Smooth muscle cell (in vitro differentiated cells): ENCODE measurements at regions not wholly inside any gene's neighbourhood (a gene's known extent, or its start where the extent isn't known, plus 50 kb on each side); places are given as distances from the start of the nearest gene placed in this dataset.

ENCODE experiments used
- DNase-seq: peaks from one replicate; lab custom pipeline; 2025; ENCODE audit not compliant: unreplicated experiment; lab: John Stamatoyannopoulos, UW
- H2AFZ ChIP-seq: fragments of 200-600 bp; sonication (generic); 2 replicates; pipeline ENCODE4 v1.6.0; 2016; ENCODE audit warnings: antibody characterized with exemption, low read depth, mild to moderate bottlenecking
- H3F3A ChIP-seq: fragments of 200-600 bp; sonication (generic); 2 replicates; pipeline ENCODE4 v1.6.0; 2017; ENCODE audit warnings: antibody characterized with exemption, low read depth
- H3K27ac ChIP-seq: fragments of 200-600 bp; sonication (generic); 2 replicates; pipeline ENCODE4 v1.5.1; 2016; ENCODE audit warnings: low read depth, mild to moderate bottlenecking
- H3K27me3 ChIP-seq: fragments of 200-600 bp; sonication (generic); 2 replicates; pipeline ENCODE4 v1.6.1; 2016; ENCODE audit warnings: low read depth, mild to moderate bottlenecking
- H3K36me3 ChIP-seq: fragments of 200-600 bp; sonication (generic); 2 replicates; pipeline ENCODE4 v1.5.1; 2016; ENCODE audit warnings: low read depth
- H3K4me1 ChIP-seq: fragments of 200-600 bp; sonication (generic); 2 replicates; pipeline ENCODE4 v1.5.1; 2016; ENCODE audit warnings: low read depth
- H3K4me2 ChIP-seq: fragments of 200-600 bp; sonication (generic); 2 replicates; pipeline ENCODE4 v1.6.0; 2016; ENCODE audit warnings: mild to moderate bottlenecking
- H3K4me3 ChIP-seq: fragments of 200-600 bp; sonication (generic); 2 replicates; pipeline ENCODE4 v1.5.1; 2016; ENCODE audit warnings: mild to moderate bottlenecking
- H3K79me2 ChIP-seq: fragments of 200-600 bp; sonication (generic); 2 replicates; pipeline ENCODE4 v1.6.0; 2016; ENCODE audit warnings: low read depth, mild to moderate bottlenecking
- H3K9ac ChIP-seq: fragments of 200-600 bp; sonication (generic); 2 replicates; pipeline ENCODE4 v1.6.0; 2016; ENCODE audit warnings: low read depth
- H3K9me3 ChIP-seq: fragments of 200-600 bp; sonication (generic); replicated peaks from 2 replicates; pipeline ENCODE4 v1.5.1; 2016; ENCODE audit warnings: low read depth
- H4K20me1 ChIP-seq: fragments of 200-600 bp; sonication (generic); 2 replicates; pipeline ENCODE4 v1.6.0; 2016; ENCODE audit warnings: low read depth
- WGBS: methylation state at CpG from one replicate; pipeline ENCODE4 v1.1.7; 2016; ENCODE audit warnings: low lambda C conversion rate; 5-methylcytosine and 5-hydroxymethylcytosine counted together
- TF ChIP-seq, protein P1 (sequence below): fragments of 200-600 bp; sonication (generic); IDR thresholded peaks from 2 replicates; pipeline ENCODE4 v1.5.1; 2017; ENCODE audit warnings: borderline replicate concordance, mild to moderate bottlenecking, antibody characterized with exemption; ENCODE audit not compliant: insufficient read depth, poor library complexity, severe bottlenecking

DNA sequence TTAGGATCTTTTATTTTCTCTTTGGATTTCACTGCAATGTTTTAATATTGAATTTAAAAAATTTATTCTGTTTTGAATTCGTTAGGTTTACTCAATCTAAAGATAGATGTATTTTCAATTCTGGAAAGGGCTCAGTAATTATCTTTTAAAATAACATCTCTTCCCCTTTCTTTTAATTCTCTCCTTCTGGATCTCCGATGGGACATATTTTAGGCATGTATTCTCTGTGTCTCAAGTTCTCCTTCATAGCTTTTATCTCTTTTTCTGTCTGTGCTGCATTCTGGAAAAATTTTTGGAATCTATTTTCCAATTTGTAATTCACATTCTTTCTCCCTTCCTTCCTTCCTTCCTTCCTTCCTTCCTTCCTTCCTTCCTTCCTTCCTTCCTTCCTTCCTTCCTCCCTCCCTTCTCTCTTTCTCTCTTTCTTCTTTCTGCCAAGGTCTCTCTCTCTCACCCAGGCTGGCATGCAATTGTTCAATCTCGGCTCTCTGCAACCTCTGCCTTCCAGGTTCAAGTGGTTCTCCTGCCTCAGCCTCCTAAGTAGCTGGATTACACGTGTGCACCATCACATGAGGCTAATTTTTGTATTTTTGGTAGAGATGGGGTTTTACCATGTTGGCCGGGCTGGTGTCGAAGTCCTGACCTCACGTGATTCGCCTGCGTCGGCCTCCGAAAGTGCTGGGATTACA is 98.5 kb upstream of the CTTNBP2 start:
- TF ChIP-seq, protein P1, sequence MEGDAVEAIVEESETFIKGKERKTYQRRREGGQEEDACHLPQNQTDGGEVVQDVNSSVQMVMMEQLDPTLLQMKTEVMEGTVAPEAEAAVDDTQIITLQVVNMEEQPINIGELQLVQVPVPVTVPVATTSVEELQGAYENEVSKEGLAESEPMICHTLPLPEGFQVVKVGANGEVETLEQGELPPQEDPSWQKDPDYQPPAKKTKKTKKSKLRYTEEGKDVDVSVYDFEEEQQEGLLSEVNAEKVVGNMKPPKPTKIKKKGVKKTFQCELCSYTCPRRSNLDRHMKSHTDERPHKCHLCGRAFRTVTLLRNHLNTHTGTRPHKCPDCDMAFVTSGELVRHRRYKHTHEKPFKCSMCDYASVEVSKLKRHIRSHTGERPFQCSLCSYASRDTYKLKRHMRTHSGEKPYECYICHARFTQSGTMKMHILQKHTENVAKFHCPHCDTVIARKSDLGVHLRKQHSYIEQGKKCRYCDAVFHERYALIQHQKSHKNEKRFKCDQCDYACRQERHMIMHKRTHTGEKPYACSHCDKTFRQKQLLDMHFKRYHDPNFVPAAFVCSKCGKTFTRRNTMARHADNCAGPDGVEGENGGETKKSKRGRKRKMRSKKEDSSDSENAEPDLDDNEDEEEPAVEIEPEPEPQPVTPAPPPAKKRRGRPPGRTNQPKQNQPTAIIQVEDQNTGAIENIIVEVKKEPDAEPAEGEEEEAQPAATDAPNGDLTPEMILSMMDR, result no peak
- H3K9me3 ChIP-seq, result no peaks in the 10 kb centered on the region
- no peak for DNase-seq
- no peaks in the 10 kb centered on the region for H4K20me1 ChIP-seq
- H3K79me2 ChIP-seq, result no peaks in the 10 kb centered on the region
- H3K27ac ChIP-seq, result no peak overlapping the region
- no peak overlapping the region for H2AFZ ChIP-seq
- 93% methylated on average over 11 of the region's 11 CpGs for WGBS
- H3K4me2 ChIP-seq, result no peak overlapping the region
- no peaks in the 10 kb centered on the region for H3K36me3 ChIP-seq
- H3K4me3 ChIP-seq, result no peak overlapping the region
- no peaks in the 10 kb centered on the region for H3K27me3 ChIP-seq
- no peak overlapping the region for H3K9ac ChIP-seq
- no peaks in the 10 kb centered on the region for H3F3A ChIP-seq
- H3K4me1 ChIP-seq, result no peaks in the 10 kb centered on the region

DNA sequence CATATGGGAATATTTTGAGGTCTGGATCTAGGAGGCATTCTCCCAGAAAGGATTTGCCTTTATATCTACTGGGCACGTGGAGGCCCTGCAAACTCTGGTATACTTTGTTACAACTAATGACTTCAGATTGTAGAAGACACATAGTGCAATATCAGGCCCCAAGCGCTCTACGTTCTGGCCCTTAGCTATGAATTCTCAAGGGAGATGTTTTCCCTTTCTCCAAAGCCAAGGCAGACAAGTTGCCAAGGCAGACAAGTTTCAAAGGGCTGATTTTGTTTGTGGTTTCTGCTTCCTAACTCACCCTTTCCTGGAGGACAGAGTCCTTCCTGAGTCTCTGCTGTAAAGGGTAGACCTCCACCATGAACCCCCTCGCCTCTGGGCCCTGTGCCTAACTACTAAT is 99.4 kb upstream of the CTTNBP2 start:
- H3K4me2 ChIP-seq, result no peak overlapping the region
- no peaks in the 10 kb centered on the region for H3F3A ChIP-seq
- no peak for DNase-seq
- no peak overlapping the region for H3K9ac ChIP-seq
- H2AFZ ChIP-seq, result no peak overlapping the region
- H3K9me3 ChIP-seq, result no peaks in the 10 kb centered on the region
- H3K79me2 ChIP-seq, result no peaks in the 10 kb centered on the region
- H3K27me3 ChIP-seq, result no peaks in the 10 kb centered on the region
- H3K27ac ChIP-seq, result no peak overlapping the region
- no peaks in the 10 kb centered on the region for H3K36me3 ChIP-seq
- no peaks in the 10 kb centered on the region for H4K20me1 ChIP-seq
- TF ChIP-seq, protein P1, result no peak
- WGBS, result 81% methylated on average over 4 of the region's 4 CpGs
- no peak overlapping the region for H3K4me3 ChIP-seq
- no peaks in the 10 kb centered on the region for H3K4me1 ChIP-seq

DNA sequence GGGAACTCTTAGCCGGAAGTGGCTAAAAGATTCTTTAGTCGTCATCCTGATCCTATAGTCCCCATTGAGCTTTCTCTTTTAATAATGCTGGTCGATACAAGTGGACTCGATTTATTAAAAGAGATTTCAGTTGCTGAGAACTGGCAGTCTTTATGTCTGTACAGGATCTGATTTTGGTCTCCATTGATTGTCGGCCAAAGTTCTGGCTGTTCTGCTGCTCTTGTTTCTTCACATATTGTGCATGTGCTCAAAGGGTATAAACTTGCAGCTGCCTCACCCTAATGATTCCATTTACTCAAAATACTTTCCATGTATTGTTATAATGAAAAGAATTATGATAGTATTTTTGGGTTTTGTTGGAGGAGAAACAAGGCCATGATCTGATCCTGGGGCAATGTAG is 100.7 kb upstream of the CTTNBP2 start:
- no peaks in the 10 kb centered on the region for H3K4me1 ChIP-seq

More for the DNA sequence above, 100.7 kb upstream of the CTTNBP2 start:
- no peaks in the 10 kb centered on the region for H3K9me3 ChIP-seq
- no peaks in the 10 kb centered on the region for H3K79me2 ChIP-seq
- no peaks in the 10 kb centered on the region for H3F3A ChIP-seq
- no peak overlapping the region for H3K9ac ChIP-seq
- TF ChIP-seq, protein P1, result no peak
- H3K27me3 ChIP-seq, result no peaks in the 10 kb centered on the region
- no peak overlapping the region for H2AFZ ChIP-seq
- H3K36me3 ChIP-seq, result no peaks in the 10 kb centered on the region
- no peak overlapping the region for H3K27ac ChIP-seq
- no peak for DNase-seq
- H3K4me2 ChIP-seq, result no peak overlapping the region
- WGBS, result 99% methylated on average over 5 of the region's 5 CpGs
- no peak overlapping the region for H3K4me3 ChIP-seq
- no peaks in the 10 kb centered on the region for H4K20me1 ChIP-seq
